ENCODE measurements at regions not wholly inside any gene's neighbourhood (a gene's known extent, or its start where the extent isn't known, plus 50 kb on each side); places are given as distances from the start of the nearest gene placed in this dataset.

DNA sequence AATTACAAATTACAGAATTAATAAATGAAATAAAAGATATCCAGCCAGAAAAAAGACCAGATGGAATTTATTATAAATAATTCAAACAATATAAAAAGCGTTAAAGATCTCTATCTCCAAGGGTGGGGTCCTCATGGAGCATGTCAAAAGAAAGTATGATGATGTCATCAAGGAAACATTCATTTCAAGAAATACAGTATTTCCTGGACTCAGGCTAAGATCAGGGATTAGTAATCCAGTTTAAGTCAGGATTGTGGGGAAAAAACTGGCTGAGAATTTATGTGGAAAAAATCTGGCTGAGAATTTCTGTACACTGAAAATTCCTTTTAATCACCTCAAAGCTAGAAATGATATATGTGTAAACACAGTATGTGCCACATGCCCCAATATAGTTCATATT, 1075.3 kb downstream of the XPNPEP1 start:
- WGBS, 2 donors: 45 to 76% methylated on average over 1 of the region's 1 CpG
- H3K27me3 ChIP-seq: no peaks in the 10 kb centered on the region
- no peak for TF ChIP-seq POLR2A (IDR thresholded peaks at IDR 0.05)
- no peak for TF ChIP-seq EP300 (IDR thresholded peaks at IDR 0.05)
- no peak for TF ChIP-seq POLR2AphosphoS5 (IDR thresholded peaks at IDR 0.05)
- TF ChIP-seq, protein P1, sequence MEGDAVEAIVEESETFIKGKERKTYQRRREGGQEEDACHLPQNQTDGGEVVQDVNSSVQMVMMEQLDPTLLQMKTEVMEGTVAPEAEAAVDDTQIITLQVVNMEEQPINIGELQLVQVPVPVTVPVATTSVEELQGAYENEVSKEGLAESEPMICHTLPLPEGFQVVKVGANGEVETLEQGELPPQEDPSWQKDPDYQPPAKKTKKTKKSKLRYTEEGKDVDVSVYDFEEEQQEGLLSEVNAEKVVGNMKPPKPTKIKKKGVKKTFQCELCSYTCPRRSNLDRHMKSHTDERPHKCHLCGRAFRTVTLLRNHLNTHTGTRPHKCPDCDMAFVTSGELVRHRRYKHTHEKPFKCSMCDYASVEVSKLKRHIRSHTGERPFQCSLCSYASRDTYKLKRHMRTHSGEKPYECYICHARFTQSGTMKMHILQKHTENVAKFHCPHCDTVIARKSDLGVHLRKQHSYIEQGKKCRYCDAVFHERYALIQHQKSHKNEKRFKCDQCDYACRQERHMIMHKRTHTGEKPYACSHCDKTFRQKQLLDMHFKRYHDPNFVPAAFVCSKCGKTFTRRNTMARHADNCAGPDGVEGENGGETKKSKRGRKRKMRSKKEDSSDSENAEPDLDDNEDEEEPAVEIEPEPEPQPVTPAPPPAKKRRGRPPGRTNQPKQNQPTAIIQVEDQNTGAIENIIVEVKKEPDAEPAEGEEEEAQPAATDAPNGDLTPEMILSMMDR (IDR thresholded peaks at IDR 0.05): no peak

DNA sequence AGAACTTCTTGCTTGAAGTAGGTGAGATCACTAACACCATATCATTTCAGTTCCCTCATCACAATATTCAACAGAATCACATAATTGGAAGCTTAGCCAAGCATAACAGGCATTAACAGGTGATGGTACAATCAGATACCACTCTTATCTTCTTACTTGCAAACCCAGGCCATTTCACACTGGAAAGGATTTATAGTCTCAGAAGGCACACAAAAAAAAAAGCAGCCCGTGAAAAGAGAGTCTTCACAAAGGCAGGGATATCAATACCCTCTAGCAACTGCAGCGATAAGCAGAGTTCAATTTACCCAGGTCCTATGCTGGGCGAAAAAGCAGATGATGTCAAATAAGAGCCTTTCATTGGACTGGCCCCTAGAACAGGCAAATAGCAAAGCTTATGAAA, 1082.4 kb downstream of the XPNPEP1 start:
- Histone ChIP-seq H3K4me3 (no peak overlapping the region), H3K36me3 (no peaks in the 10 kb centered on the region), H3K27me3 (no peaks in the 10 kb centered on the region), H3K27ac (no peak overlapping the region), H3K9me3 (no peaks in the 10 kb centered on the region), H3K4me1 (no peaks in the 10 kb centered on the region)
- 51 to 64% methylated on average over 3 of the region's 3 CpGs for WGBS, 2 donors
- intact Hi-C loops (cut with DNase I): no loop called here
- TF ChIP-seq EP300 (IDR thresholded peaks at IDR 0.05): no peak
- TF ChIP-seq, protein P1 (IDR thresholded peaks at IDR 0.05): no peak
- TF ChIP-seq POLR2AphosphoS5 (IDR thresholded peaks at IDR 0.05): no peak
- TF ChIP-seq POLR2A (IDR thresholded peaks at IDR 0.05): no peak
- no peak for DNase-seq

More for the DNA sequence above, 1075.3 kb downstream of the XPNPEP1 start:
- Histone ChIP-seq H3K4me3 (no peak overlapping the region), H3K4me1 (no peaks in the 10 kb centered on the region), H3K27ac (no peak overlapping the region), H3K36me3 (no peaks in the 10 kb centered on the region), H3K9me3 (no peaks in the 10 kb centered on the region)
- intact Hi-C loops (cut with DNase I): no loop called here
- no peak for DNase-seq

DNA sequence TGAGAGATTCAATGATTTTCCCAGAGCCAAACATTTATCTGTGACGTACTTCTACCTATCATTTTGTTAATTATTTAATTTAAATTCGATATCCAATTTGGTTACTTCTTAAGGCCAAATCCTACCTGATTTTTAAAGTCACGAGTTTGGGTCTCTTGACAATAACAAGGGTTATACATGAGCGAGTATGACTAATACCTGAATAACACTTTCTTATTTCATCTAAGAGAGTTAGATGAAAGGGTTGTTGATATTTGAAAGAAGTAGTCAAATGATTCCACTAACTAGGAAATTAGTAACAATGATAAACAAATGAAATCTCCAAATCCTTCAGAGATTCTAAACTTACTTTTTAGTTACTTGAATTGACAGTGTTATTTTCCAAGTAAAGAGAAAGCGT, 1086.9 kb downstream of the XPNPEP1 start:
- Histone ChIP-seq H3K27ac (no peak overlapping the region), H3K9me3 (no peaks in the 10 kb centered on the region), H3K27me3 (no peaks in the 10 kb centered on the region), H3K4me3 (no peak overlapping the region), H3K36me3 (no peaks in the 10 kb centered on the region), H3K4me1 (no peaks in the 10 kb centered on the region)
- intact Hi-C loops (cut with DNase I): no loop called here
- WGBS, 2 donors: 77 to 85% methylated on average over 5 of the region's 5 CpGs
- TF ChIP-seq POLR2AphosphoS5 (IDR thresholded peaks at IDR 0.05): no peak
- no peak for TF ChIP-seq EP300 (IDR thresholded peaks at IDR 0.05)
- DNase-seq: no peak

DNA sequence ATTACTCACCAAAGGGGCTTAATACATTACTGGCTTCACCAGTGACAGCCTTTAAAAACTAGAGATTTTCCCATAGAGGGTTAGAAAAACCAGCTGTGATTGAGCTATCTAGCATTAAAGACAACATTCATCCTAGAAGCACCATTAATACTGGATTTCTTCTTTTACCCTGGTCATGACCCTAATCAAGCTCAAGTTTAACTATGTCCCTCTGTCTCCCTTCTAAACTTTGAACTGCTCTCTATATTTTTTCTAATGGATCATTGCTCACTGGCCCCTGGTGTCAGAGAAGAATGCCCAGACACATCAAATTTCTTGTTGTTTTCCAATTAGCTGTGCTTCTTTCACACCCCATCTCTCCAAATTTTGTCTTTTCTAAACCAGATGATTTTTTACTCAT, 1101.3 kb downstream of the XPNPEP1 start:
- no peaks in the 10 kb centered on the region for H3K36me3 ChIP-seq
- no peak for DNase-seq
- no peak overlapping the region for H3K4me3 ChIP-seq
- no peaks in the 10 kb centered on the region for H3K9me3 ChIP-seq
- TF ChIP-seq POLR2A (IDR thresholded peaks at IDR 0.05): no peak
- no peak for TF ChIP-seq POLR2AphosphoS5 (IDR thresholded peaks at IDR 0.05)
- TF ChIP-seq, protein P1 (IDR thresholded peaks at IDR 0.05): no peak
- no peaks in the 10 kb centered on the region for H3K27me3 ChIP-seq
- no peak overlapping the region for H3K27ac ChIP-seq
- intact Hi-C loops (cut with DNase I): no loop called here
- no peaks in the 10 kb centered on the region for H3K4me1 ChIP-seq

DNA sequence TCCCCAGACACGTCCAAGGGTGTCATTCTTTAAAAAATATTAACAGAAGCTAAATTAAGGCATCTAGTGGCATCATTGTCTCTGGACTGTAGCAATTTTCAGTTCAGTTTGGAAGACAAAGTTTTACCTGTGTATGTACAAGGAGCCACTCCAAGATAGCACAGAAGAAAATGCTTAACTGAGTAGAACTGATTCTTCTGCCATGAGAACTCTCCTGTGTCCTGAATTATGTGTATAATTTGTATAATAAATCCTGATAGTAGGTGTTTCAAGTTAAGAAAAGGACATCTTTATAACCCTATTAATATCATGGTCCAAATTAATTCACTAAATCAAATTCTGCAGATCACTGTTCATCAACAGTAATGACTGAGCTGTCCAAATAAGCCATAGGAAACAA, 1104.0 kb downstream of the XPNPEP1 start:
- Histone ChIP-seq H3K4me1 (no peaks in the 10 kb centered on the region), H3K4me3 (no peak overlapping the region), H3K27ac (no peak overlapping the region), H3K27me3 (no peaks in the 10 kb centered on the region), H3K9me3 (no peaks in the 10 kb centered on the region), H3K36me3 (no peaks in the 10 kb centered on the region)
- no peak for DNase-seq
- WGBS, 2 donors: 46 to 80% methylated on average over 1 of the region's 1 CpG
- TF ChIP-seq EP300 (IDR thresholded peaks at IDR 0.05): no peak
- no peak for TF ChIP-seq POLR2A (IDR thresholded peaks at IDR 0.05)
- TF ChIP-seq, protein P1 (IDR thresholded peaks at IDR 0.05): no peak
- no peak for TF ChIP-seq POLR2AphosphoS5 (IDR thresholded peaks at IDR 0.05)
- intact Hi-C loops (cut with DNase I): no loop called here
